Peyer's patch (tissue), 4 donors: ENCODE measurements at regions not wholly inside any gene's neighbourhood (a gene's known extent, or its start where the extent isn't known, plus 50 kb on each side); places are given as distances from the start of the nearest gene placed in this dataset.
"Not testable (repeated sequence)": the region's sequence is repeated elsewhere in the genome, so short reads cannot be mapped to it uniquely, and the experiment has no call there.

Experiments
- CTCF ChIP-seq, 6 experiments: fragments of 450-650 bp in 4 of 6; fragments of 200-600 bp in 2 of 6; sonication (generic) in 1 of 6; IDR thresholded peaks; one replicate each; pipeline ENCODE4 v1.5.1; 2017 to 2019; ENCODE audit warnings: antibody characterized with exemption in 6 of 6, mild to moderate bottlenecking in 3 of 6, moderate library complexity in 1 of 6
- POLR2A ChIP-seq, 2 donors: fragments of 450-650 bp; IDR thresholded peaks; one replicate each; pipeline ENCODE4 v1.5.1; 2017; ENCODE audit warnings: antibody characterized with exemption in 2 of 2, mild to moderate bottlenecking in 2 of 2, moderate library complexity in 2 of 2

- not testable (repeated sequence) for TF ChIP-seq CTCF, POLR2A (IDR thresholded peaks at IDR 0.05)
Measured at GRCh38 chr4:42292192-42292591, 105.1 kb upstream of the SHISA3 start.
